ENCODE measurements at regions not wholly inside any gene's neighbourhood (a gene's known extent, or its start where the extent isn't known, plus 50 kb on each side); places are given as distances from the start of the nearest gene placed in this dataset.

DNA sequence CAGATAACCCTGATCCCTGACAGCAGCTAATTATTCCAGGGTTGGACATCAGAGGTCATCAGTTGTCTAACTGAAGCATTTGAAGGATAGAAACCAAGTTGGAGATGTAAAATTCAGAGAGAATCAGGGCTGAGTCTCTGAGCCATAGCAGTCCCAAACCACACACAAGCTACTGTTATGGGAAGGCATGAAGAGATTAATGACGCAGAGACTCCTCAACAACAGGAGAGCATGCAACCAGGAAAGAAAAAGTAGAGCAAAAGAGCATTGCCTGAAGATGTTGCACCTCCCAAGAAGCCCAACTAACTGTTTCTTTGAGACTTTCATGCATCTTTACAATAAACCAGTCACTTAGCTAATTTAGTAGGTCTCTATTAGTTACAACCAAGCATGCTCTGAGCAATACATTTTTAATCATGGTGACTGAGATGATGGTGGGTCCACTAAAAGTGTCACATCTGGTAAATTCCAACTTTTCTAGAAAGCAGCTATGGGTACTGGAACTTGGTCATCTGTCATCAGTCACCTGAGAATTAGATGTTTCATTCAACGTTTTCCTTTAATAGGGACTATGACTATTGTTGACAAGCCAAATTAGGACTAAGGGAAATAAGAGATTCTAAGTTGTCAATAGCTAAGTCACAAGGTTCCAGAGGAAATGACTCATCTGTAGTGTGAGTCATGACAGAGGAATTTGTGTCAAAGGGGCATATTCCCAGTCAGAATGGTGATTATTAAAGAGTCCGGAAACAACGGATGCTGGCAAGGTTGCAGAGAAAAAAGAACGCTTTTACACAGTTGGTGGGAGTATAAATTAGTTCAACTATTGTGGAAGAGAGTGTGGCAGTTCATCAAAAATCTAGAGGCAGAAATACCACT, 239.8 kb downstream of the CHD9NB start:
- Mint-ChIP-seq H3K27ac (no peak overlapping the region), H3K4me1 (peaks cover 12% of the 10 kb centered on the region), H3K36me3 (no peaks in the 10 kb centered on the region), H3K4me3 (no peak overlapping the region), H3K9me3 (peaks cover 20% of the 10 kb centered on the region), H3K27me3 (ENCODE audit: insufficient read depth, low read depth) (no peaks in the 10 kb centered on the region)
- Histone ChIP-seq H3K79me2 (ENCODE audit: low read depth) (no peaks in the 10 kb centered on the region), H3K9me3 (ENCODE audit: low read depth) (no peaks in the 10 kb centered on the region), H3K27me3 (no peaks in the 10 kb centered on the region), H4K20me1 (ENCODE audit: low read depth) (no peaks in the 10 kb centered on the region), H3K4me2 (no peak overlapping the region), H3K27ac (no peak overlapping the region), H2AFZ (replicated peaks) (no peak overlapping the region), H3K4me3 (no peak overlapping the region), H3F3A (ENCODE audit: low read depth) (no peaks in the 10 kb centered on the region), H3K4me1 (no peaks in the 10 kb centered on the region), H3K36me3 (no peaks in the 10 kb centered on the region), H3K9ac (no peak overlapping the region)
- no peak for TF ChIP-seq EZH2phosphoT487 (IDR thresholded peaks at IDR 0.05)
- TF ChIP-seq EZH2 (IDR thresholded peaks at IDR 0.05) = no peak
- TF ChIP-seq, protein P1, sequence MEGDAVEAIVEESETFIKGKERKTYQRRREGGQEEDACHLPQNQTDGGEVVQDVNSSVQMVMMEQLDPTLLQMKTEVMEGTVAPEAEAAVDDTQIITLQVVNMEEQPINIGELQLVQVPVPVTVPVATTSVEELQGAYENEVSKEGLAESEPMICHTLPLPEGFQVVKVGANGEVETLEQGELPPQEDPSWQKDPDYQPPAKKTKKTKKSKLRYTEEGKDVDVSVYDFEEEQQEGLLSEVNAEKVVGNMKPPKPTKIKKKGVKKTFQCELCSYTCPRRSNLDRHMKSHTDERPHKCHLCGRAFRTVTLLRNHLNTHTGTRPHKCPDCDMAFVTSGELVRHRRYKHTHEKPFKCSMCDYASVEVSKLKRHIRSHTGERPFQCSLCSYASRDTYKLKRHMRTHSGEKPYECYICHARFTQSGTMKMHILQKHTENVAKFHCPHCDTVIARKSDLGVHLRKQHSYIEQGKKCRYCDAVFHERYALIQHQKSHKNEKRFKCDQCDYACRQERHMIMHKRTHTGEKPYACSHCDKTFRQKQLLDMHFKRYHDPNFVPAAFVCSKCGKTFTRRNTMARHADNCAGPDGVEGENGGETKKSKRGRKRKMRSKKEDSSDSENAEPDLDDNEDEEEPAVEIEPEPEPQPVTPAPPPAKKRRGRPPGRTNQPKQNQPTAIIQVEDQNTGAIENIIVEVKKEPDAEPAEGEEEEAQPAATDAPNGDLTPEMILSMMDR (IDR thresholded peaks at IDR 0.05) = no peak
- no peak for DNase-seq (ENCODE audit: low spot score)

DNA sequence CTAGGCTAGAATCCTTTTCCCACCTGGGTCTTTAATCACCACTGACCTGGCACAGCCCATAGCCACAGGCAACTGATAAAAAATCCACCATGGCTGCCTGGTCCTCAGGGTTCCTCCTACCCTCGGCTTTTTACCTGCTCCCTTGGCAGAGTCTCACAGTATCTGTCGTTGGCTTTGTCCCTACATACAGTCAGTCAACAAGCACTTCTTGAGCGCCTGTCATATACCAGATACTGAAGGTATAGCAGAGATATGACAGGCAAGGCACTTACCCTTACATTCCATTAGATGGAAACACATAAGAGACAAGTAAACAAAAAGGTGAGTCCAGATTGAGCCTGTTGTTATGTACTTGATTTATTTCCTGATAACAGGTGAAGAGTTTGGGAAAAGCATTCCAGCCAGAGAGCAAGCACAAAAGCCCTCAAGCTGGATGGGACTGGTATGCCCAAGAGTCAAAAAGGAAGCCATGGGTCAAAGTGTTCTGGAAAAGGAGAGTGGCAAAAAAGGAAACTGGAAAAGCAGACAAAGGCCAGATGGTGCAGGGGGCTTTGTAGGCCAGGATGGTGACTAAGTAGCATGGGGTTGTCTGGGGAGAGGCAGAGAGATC, 247.0 kb downstream of the CHD9NB start:
- Mint-ChIP-seq H3K36me3 (no peaks in the 10 kb centered on the region), H3K27ac (no peak overlapping the region), H3K9me3 (no peaks in the 10 kb centered on the region), H3K4me1 (peaks cover 5% of the 10 kb centered on the region), H3K4me3 (no peak overlapping the region), H3K27me3 (ENCODE audit: insufficient read depth, low read depth) (no peaks in the 10 kb centered on the region)
- no peak for DNase-seq (ENCODE audit: low spot score)
- H4K20me1 ChIP-seq (ENCODE audit: low read depth) = no peaks in the 10 kb centered on the region
- no peak overlapping the region for H3K4me3 ChIP-seq
- H3K4me2 ChIP-seq = no peak overlapping the region
- no peaks in the 10 kb centered on the region for H3K79me2 ChIP-seq (ENCODE audit: low read depth)
- no peaks in the 10 kb centered on the region for H3K36me3 ChIP-seq
- no peak overlapping the region for H3K27ac ChIP-seq
- no peaks in the 10 kb centered on the region for H3F3A ChIP-seq (ENCODE audit: low read depth)
- H3K9me3 ChIP-seq (ENCODE audit: low read depth) = no peaks in the 10 kb centered on the region
- no peaks in the 10 kb centered on the region for H3K27me3 ChIP-seq
- H2AFZ ChIP-seq (replicated peaks) = no peak overlapping the region
- TF ChIP-seq EZH2phosphoT487 (IDR thresholded peaks at IDR 0.05) (no peak), EZH2 (IDR thresholded peaks at IDR 0.05) (no peak)
- TF ChIP-seq, protein P1 (IDR thresholded peaks at IDR 0.05) = no peak
- H3K9ac ChIP-seq = no peak overlapping the region
- no peaks in the 10 kb centered on the region for H3K4me1 ChIP-seq

DNA sequence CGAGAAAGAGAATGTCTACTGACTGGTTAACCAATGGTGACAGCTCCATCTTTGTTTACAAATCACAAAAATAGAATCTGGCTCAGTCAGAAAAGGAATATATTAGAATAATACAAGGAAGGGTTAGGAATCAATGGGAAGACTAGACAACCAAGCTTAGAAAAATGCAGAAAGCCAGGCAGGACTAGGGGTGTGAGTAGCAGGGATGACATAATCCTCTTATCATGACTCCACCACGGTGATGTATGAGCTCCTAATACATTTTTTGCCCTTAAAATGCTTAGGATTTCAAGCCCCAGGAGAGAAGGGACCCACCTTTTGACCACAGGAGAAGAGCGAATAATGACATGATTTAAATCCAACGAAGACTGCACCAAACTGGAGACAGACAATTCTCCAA, 252.3 kb downstream of the CHD9NB start:
- H3F3A ChIP-seq (ENCODE audit: low read depth) = no peaks in the 10 kb centered on the region
- no peaks in the 10 kb centered on the region for H3K36me3 Mint-ChIP-seq
- no peak overlapping the region for H3K4me2 ChIP-seq

More for the DNA sequence above, 252.3 kb downstream of the CHD9NB start:
- Mint-ChIP-seq H3K9me3 (peaks cover 5% of the 10 kb centered on the region), H3K27me3 (ENCODE audit: insufficient read depth, low read depth) (no peaks in the 10 kb centered on the region), H3K4me1 (peaks cover 9% of the 10 kb centered on the region), H3K4me3 (no peak overlapping the region), H3K27ac (no peak overlapping the region)
- H3K4me1 ChIP-seq = no peaks in the 10 kb centered on the region
- H3K9ac ChIP-seq = no peak overlapping the region
- no peak overlapping the region for H3K27ac ChIP-seq
- no peaks in the 10 kb centered on the region for H4K20me1 ChIP-seq (ENCODE audit: low read depth)
- no peaks in the 10 kb centered on the region for H3K27me3 ChIP-seq
- no peak overlapping the region for H3K4me3 ChIP-seq
- no peaks in the 10 kb centered on the region for H3K36me3 ChIP-seq
- no peaks in the 10 kb centered on the region for H3K79me2 ChIP-seq (ENCODE audit: low read depth)
- TF ChIP-seq, protein P1 (IDR thresholded peaks at IDR 0.05) = no peak
- TF ChIP-seq EZH2phosphoT487 (IDR thresholded peaks at IDR 0.05) (no peak), EZH2 (IDR thresholded peaks at IDR 0.05) (no peak)
- H2AFZ ChIP-seq (replicated peaks) = no peak overlapping the region
- DNase-seq (ENCODE audit: low spot score) = no peak
- H3K9me3 ChIP-seq (ENCODE audit: low read depth) = no peaks in the 10 kb centered on the region

All from neural progenitor cell (in vitro differentiated cells).